MCF 10A (cell line): ENCODE measurements at regions not wholly inside any gene's neighbourhood (a gene's known extent, or its start where the extent isn't known, plus 50 kb on each side); places are given as distances from the start of the nearest gene placed in this dataset.

ENCODE experiments used
- BruUV-seq: library from RNA; stranded (reverse); fragments of 400-500 nt; replicated peaks from 2 replicates; lab custom pipeline; 2021; lab: Mats Ljungman, UMichigan
- CTCF ChIA-PET: fragments of 300-600 bp; sonication (Branson Sonifier 250); formaldehyde crosslinking; extraction: SDS; loops from one replicate; lab custom pipeline; 2021; ENCODE audit warnings: antibody characterized with exemption, inconsistent platforms; lab: Yijun Ruan, JAX
- POLR2A ChIA-PET: fragments of 300-600, 350-650 bp; sonication (Branson Sonifier 250); formaldehyde crosslinking; extraction: SDS; loops from one replicate; lab custom pipeline; 2020; ENCODE audit warnings: antibody characterized with exemption, inconsistent platforms; lab: Yijun Ruan, JAX
- DNase-seq: peaks from one replicate; pipeline ENCODE4 v3.0.0-alpha.2; 2018; ENCODE audit not compliant: unreplicated experiment
- H3K27ac Mint-ChIP-seq: one replicate; pipeline ENCODE4 v1.8.0; 2022; ENCODE audit warnings: mild to moderate bottlenecking, low read depth, mixed read lengths; ENCODE audit not compliant: unreplicated experiment
- H3K27me3 Mint-ChIP-seq: one replicate; pipeline ENCODE4 v1.8.0; 2022; ENCODE audit warnings: mixed read lengths; ENCODE audit not compliant: insufficient read depth, unreplicated experiment
- H3K36me3 Mint-ChIP-seq: one replicate; pipeline ENCODE4 v1.8.0; 2022; ENCODE audit warnings: mild to moderate bottlenecking, moderate library complexity, mixed read lengths; ENCODE audit not compliant: insufficient read depth, unreplicated experiment
- H3K4me1 Mint-ChIP-seq: one replicate; pipeline ENCODE4 v1.8.0; 2022; ENCODE audit warnings: mixed read lengths; ENCODE audit not compliant: insufficient read depth, unreplicated experiment
- H3K4me3 Mint-ChIP-seq: one replicate; pipeline ENCODE4 v1.8.0; 2022; ENCODE audit warnings: mild to moderate bottlenecking, moderate library complexity, mixed read lengths; ENCODE audit not compliant: unreplicated experiment
- H3K9me3 Mint-ChIP-seq: one replicate; pipeline ENCODE4 v1.8.0; 2022; ENCODE audit warnings: mixed read lengths; ENCODE audit not compliant: unreplicated experiment
- CTCF ChIP-seq: fragments of 200-600 bp; IDR thresholded peaks from one replicate; pipeline ENCODE4 v1.8.0; 2022; ENCODE audit warnings: antibody characterized with exemption, mild to moderate bottlenecking; ENCODE audit not compliant: unreplicated experiment
- intact Hi-C: fragments of 100-400 bp; cut with micrococcal nuclease; formaldehyde crosslinking; loops from 2 replicates; pipeline ENCODE4 v1.14.1; 2022

GRCh38 chr7:68381731-68382130 lies 1216.5 kb upstream of the AUTS2 start:
- no peaks in the 10 kb centered on the region for H3K4me1 Mint-ChIP-seq
- ChIA-PET POLR2A (no interaction called here), CTCF (interaction anchor here (0.7 kb wide), 1 partner anchor 897 kb away, joined by 3 read pairs; no protein-coding TSS in a partner anchor)
- peaks cover 57% of the 10 kb centered on the region for H3K9me3 Mint-ChIP-seq
- BruUV-seq, result no TSS peak
- H3K27me3 Mint-ChIP-seq, result no peaks in the 10 kb centered on the region
- intact Hi-C loops, result no loop called here
- H3K36me3 Mint-ChIP-seq, result no peaks in the 10 kb centered on the region
- no peak overlapping the region for H3K4me3 Mint-ChIP-seq
- no peak for TF ChIP-seq CTCF
- DNase-seq, result no peak
- H3K27ac Mint-ChIP-seq, result no peak overlapping the region

GRCh38 chr7:68384581-68384980 lies 1213.7 kb upstream of the AUTS2 start:
- intact Hi-C loops, result no loop called here
- BruUV-seq, result no TSS peak
- ChIA-PET POLR2A (no interaction called here), CTCF (no interaction called here)
- H3K9me3 Mint-ChIP-seq, result peaks cover 50% of the 10 kb centered on the region
- H3K27ac Mint-ChIP-seq, result no peak overlapping the region
- DNase-seq, result no peak
- no peak for TF ChIP-seq CTCF
- H3K27me3 Mint-ChIP-seq, result no peaks in the 10 kb centered on the region
- H3K4me3 Mint-ChIP-seq, result no peak overlapping the region
- H3K4me1 Mint-ChIP-seq, result no peaks in the 10 kb centered on the region
- H3K36me3 Mint-ChIP-seq, result no peaks in the 10 kb centered on the region

GRCh38 chr7:68393051-68393450 lies 1205.2 kb upstream of the AUTS2 start:
- no peak for DNase-seq
- CTCF ChIA-PET, result no interaction called here
- no TSS peak for BruUV-seq
- no peak for TF ChIP-seq CTCF
- Mint-ChIP-seq H3K36me3 (no peaks in the 10 kb centered on the region), H3K9me3 (peaks cover 37% of the 10 kb centered on the region), H3K4me1 (no peaks in the 10 kb centered on the region), H3K27ac (no peak overlapping the region), H3K4me3 (no peak overlapping the region), H3K27me3 (no peaks in the 10 kb centered on the region)
- POLR2A ChIA-PET, result no interaction called here
- intact Hi-C loops, result no loop called here

- intact Hi-C loops, result no loop called here
- Mint-ChIP-seq H3K4me1 (no peaks in the 10 kb centered on the region), H3K4me3 (no peak overlapping the region), H3K27me3 (no peaks in the 10 kb centered on the region), H3K27ac (no peak overlapping the region), H3K9me3 (peaks cover 27% of the 10 kb centered on the region), H3K36me3 (no peaks in the 10 kb centered on the region)
- POLR2A ChIA-PET, result no interaction called here
- DNase-seq, result no peak
- TF ChIP-seq CTCF, result no peak
- BruUV-seq, result no TSS peak
- CTCF ChIA-PET, result interaction anchor here (0.6 kb wide), 1 partner anchor 16 kb away, joined by 3 read pairs; no protein-coding TSS in a partner anchor
Measured at GRCh38 chr7:68394131-68394530, 1204.1 kb upstream of the AUTS2 start.
